Stromal cell of bone marrow (primary cell): ENCODE measurements at regions not wholly inside any gene's neighbourhood (a gene's known extent, or its start where the extent isn't known, plus 50 kb on each side); places are given as distances from the start of the nearest gene placed in this dataset.
"Not testable (repeated sequence)": the region's sequence is repeated elsewhere in the genome, so short reads cannot be mapped to it uniquely, and the experiment has no call there.

Source experiments
- DNase-seq: peaks from one replicate; pipeline ENCODE4 v3.0.0-alpha.2; 2012; ENCODE audit warnings: low read depth

- DNase-seq, result no peak
These were observed 60.3 kb upstream of the GPC1 start for GRCh38 chr2:240375024-240375645.

GRCh38 chr2:240376739-240377138 lies 58.7 kb upstream of the GPC1 start:
- no peak for DNase-seq

GRCh38 chr2:240377366-240377765 lies 58.1 kb upstream of the GPC1 start:
- DNase-seq, result no peak

- no peak for DNase-seq
These were observed 56.3 kb upstream of the GPC1 start for GRCh38 chr2:240379089-240379636.

GRCh38 chr2:240383099-240383758 lies 52.2 kb upstream of the GPC1 start:
- no peak for DNase-seq

GRCh38 chr2:240383871-240384700 lies 51.4 kb upstream of the GPC1 start:
- DNase-seq, result no peak

GRCh38 chr2:240384711-240385450 lies 50.6 kb upstream of the GPC1 start:
- no peak for DNase-seq

- not testable (repeated sequence) for DNase-seq
These were observed 49.9 kb upstream of the GPC1 start for GRCh38 chr2:240385451-240386161.
